ENCODE measurements at regions not wholly inside any gene's neighbourhood (a gene's known extent, or its start where the extent isn't known, plus 50 kb on each side); places are given as distances from the start of the nearest gene placed in this dataset.
"Not testable (repeated sequence)": the region's sequence is repeated elsewhere in the genome, so short reads cannot be mapped to it uniquely, and the experiment has no call there.

GRCh38 chr11:96520939-96521338 is 131.1 kb downstream of the JRKL start:
- no peak for DNase-seq (ENCODE audit: low spot score)

GRCh38 chr11:96523656-96524055 is 133.8 kb downstream of the JRKL start:
- no peak for DNase-seq (ENCODE audit: low spot score)

- DNase-seq (ENCODE audit: low spot score) = no peak
These were observed 134.7 kb downstream of the JRKL start for GRCh38 chr11:96524475-96524874.

GRCh38 chr11:96530473-96530872 is 140.7 kb downstream of the JRKL start:
- DNase-seq (ENCODE audit: low spot score) = no peak

GRCh38 chr11:96538104-96538503 is 148.3 kb downstream of the JRKL start:
- DNase-seq (ENCODE audit: low spot score) = no peak

GRCh38 chr11:96538622-96539021 is 148.8 kb downstream of the JRKL start:
- DNase-seq (ENCODE audit: low spot score) = no peak

- DNase-seq (ENCODE audit: low spot score) = no peak
These were observed 151.1 kb downstream of the JRKL start for GRCh38 chr11:96540875-96541274.

- no peak for DNase-seq (ENCODE audit: low spot score)
These were observed 153.4 kb downstream of the JRKL start for GRCh38 chr11:96543177-96543576.

- DNase-seq (ENCODE audit: low spot score) = not testable (repeated sequence)
These were observed 155.4 kb downstream of the JRKL start for GRCh38 chr11:96545192-96545591.

GRCh38 chr11:96551136-96551535 is 161.3 kb downstream of the JRKL start:
- DNase-seq (ENCODE audit: low spot score) = no peak

- no peak for DNase-seq (ENCODE audit: low spot score)
These were observed 164.5 kb downstream of the JRKL start for GRCh38 chr11:96554236-96554820.

GRCh38 chr11:96555826-96556225 is 166.0 kb downstream of the JRKL start:
- not testable (repeated sequence) for DNase-seq (ENCODE audit: low spot score)

- DNase-seq (ENCODE audit: low spot score) = not testable (repeated sequence)
These were observed 170.9 kb downstream of the JRKL start for GRCh38 chr11:96560727-96561126.

- DNase-seq (ENCODE audit: low spot score) = no peak
These were observed 177.4 kb downstream of the JRKL start for GRCh38 chr11:96567176-96567575.

- no peak for DNase-seq (ENCODE audit: low spot score)
These were observed 177.9 kb downstream of the JRKL start for GRCh38 chr11:96567667-96568066.

GRCh38 chr11:96576383-96576782 is 186.6 kb downstream of the JRKL start:
- DNase-seq (ENCODE audit: low spot score) = no peak

GRCh38 chr11:96578379-96578778 is 188.6 kb downstream of the JRKL start:
- DNase-seq (ENCODE audit: low spot score) = no peak

- no peak for DNase-seq (ENCODE audit: low spot score)
These were observed 189.8 kb downstream of the JRKL start for GRCh38 chr11:96579656-96580055.

GRCh38 chr11:96580476-96581040 is 190.7 kb downstream of the JRKL start:
- no peak for DNase-seq (ENCODE audit: low spot score)

GRCh38 chr11:96585944-96586880 is 196.4 kb downstream of the JRKL start:
- not testable (repeated sequence) for DNase-seq (ENCODE audit: low spot score)

- not testable (repeated sequence) for DNase-seq (ENCODE audit: low spot score)
These were observed 199.0 kb downstream of the JRKL start for GRCh38 chr11:96588793-96589192.

- DNase-seq (ENCODE audit: low spot score) = no peak
These were observed 205.2 kb downstream of the JRKL start for GRCh38 chr11:96595011-96595410.
